Tibial nerve (tissue), 3 donors: ENCODE measurements at regions not wholly inside any gene's neighbourhood (a gene's known extent, or its start where the extent isn't known, plus 50 kb on each side); places are given as distances from the start of the nearest gene placed in this dataset.

ENCODE experiments used
- EP300 ChIP-seq, 2 donors: sonication (generic); formaldehyde crosslinking; IDR thresholded peaks; one replicate each; pipeline ENCODE4 v1.6.1; 2017; ENCODE audit warnings: antibody characterized with exemption in 2 of 2, mild to moderate bottlenecking in 1 of 2
- POLR2A ChIP-seq, 2 donors: fragments of 450-650 bp; IDR thresholded peaks; one replicate each; pipeline ENCODE4 v1.6.1; 2017; ENCODE audit warnings: antibody characterized with exemption in 2 of 2, mild to moderate bottlenecking in 2 of 2, moderate library complexity in 2 of 2

DNA sequence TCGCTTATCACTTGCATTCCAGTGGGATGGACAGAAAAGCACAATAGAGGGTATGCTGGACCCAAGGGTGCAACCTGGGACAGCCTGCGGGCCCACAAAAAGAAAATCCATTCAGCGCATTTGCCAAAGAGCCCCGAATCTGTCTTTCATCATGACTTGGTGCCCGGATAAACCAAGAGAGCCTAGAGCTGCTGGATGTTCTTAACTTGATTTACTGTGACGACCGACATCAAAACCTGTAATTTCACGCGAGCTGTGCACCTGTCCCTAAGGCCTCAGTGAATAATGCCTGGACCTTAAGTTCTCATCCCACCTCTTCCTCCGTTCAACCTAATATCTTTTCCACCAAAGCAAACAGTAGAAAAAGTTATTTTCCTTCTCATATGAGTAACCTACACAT, 115.5 kb upstream of the ACKR3 start:
- TF ChIP-seq EP300 (IDR thresholded peaks at IDR 0.05) (no peak), POLR2A (IDR thresholded peaks at IDR 0.05) (no peak)
